Upper lobe of left lung (tissue), 4 donors: ENCODE measurements at regions not wholly inside any gene's neighbourhood (a gene's known extent, or its start where the extent isn't known, plus 50 kb on each side); places are given as distances from the start of the nearest gene placed in this dataset.

Experiments
- CTCF ChIP-seq, 6 experiments: fragments of 450-650 bp in 4 of 6; fragments of 200-600 bp in 2 of 6; sonication (generic) in 2 of 6; IDR thresholded peaks; one replicate each; pipeline ENCODE4 v1.5.1; 2016 to 2019; ENCODE audit warnings: antibody characterized with exemption in 6 of 6
- EP300 ChIP-seq, 4 donors: sonication (generic); formaldehyde crosslinking; IDR thresholded peaks; one replicate each; pipeline ENCODE4 v1.5.1; 2017; ENCODE audit warnings: antibody characterized with exemption in 4 of 4, control low read depth in 2 of 4
- POLR2A ChIP-seq, 4 donors: fragments of 450-650 bp; IDR thresholded peaks; one replicate each; pipeline ENCODE4 v1.5.1; 2016 to 2017; ENCODE audit warnings: antibody characterized with exemption in 4 of 4, mild to moderate bottlenecking in 2 of 4
- POLR2AphosphoS5 ChIP-seq, 2 donors: sonication (generic); formaldehyde crosslinking; IDR thresholded peaks; one replicate each; pipeline ENCODE4 v1.5.1; 2017; ENCODE audit warnings: antibody characterized with exemption in 2 of 2

GRCh38 chr14:24690492-24690891 is 56.5 kb upstream of the GZMB start:
- no peak for TF ChIP-seq CTCF (IDR thresholded peaks at IDR 0.05)
- no peak for TF ChIP-seq POLR2A (IDR thresholded peaks at IDR 0.05)
- no peak for TF ChIP-seq POLR2AphosphoS5 (IDR thresholded peaks at IDR 0.05)
- TF ChIP-seq EP300 (IDR thresholded peaks at IDR 0.05) = no peak
